ENCODE measurements at regions not wholly inside any gene's neighbourhood (a gene's known extent, or its start where the extent isn't known, plus 50 kb on each side); places are given as distances from the start of the nearest gene placed in this dataset.

DNA sequence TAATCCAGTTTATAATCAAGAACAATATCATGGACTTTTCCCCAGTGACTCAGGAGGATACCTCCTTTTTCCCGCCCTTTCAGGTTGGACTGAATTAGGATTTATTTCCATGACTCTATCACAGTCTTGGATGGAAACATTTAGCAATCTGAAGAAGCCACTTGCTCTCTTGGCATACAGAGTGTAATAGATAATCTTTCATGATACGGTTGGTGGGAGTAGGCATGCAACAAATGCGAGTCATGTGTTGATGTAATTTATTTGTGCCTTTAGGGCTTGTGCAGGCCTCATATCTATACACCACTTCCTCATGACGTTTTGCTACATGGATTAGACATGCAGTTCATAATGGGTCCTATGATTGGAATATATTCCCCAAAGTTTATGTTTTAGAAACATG lies 54.2 kb upstream of the MCTP2 start:
- no peak for DNase-seq
- Histone ChIP-seq H3K27me3 (no peaks in the 10 kb centered on the region), H3K27ac (no peak overlapping the region), H3K36me3 (replicated peaks in 1 of 2; ENCODE audit: insufficient read depth in 1 of 2, low read depth in 2 of 2) (no peaks in the 10 kb centered on the region), H3K9me3 (no peaks in the 10 kb centered on the region), H3K4me1 (no peaks in the 10 kb centered on the region), H3K4me3 (no peak overlapping the region)
- WGBS, 2 donors, result 77 to 78% methylated on average over 4 of the region's 4 CpGs
- intact Hi-C loops (cut with DNase I), result no loop called here
- no peak for ATAC-seq
- TF ChIP-seq, protein P1, sequence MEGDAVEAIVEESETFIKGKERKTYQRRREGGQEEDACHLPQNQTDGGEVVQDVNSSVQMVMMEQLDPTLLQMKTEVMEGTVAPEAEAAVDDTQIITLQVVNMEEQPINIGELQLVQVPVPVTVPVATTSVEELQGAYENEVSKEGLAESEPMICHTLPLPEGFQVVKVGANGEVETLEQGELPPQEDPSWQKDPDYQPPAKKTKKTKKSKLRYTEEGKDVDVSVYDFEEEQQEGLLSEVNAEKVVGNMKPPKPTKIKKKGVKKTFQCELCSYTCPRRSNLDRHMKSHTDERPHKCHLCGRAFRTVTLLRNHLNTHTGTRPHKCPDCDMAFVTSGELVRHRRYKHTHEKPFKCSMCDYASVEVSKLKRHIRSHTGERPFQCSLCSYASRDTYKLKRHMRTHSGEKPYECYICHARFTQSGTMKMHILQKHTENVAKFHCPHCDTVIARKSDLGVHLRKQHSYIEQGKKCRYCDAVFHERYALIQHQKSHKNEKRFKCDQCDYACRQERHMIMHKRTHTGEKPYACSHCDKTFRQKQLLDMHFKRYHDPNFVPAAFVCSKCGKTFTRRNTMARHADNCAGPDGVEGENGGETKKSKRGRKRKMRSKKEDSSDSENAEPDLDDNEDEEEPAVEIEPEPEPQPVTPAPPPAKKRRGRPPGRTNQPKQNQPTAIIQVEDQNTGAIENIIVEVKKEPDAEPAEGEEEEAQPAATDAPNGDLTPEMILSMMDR (IDR thresholded peaks at IDR 0.05), result no peak
- TF ChIP-seq POLR2A (IDR thresholded peaks at IDR 0.05), result no peak

DNA sequence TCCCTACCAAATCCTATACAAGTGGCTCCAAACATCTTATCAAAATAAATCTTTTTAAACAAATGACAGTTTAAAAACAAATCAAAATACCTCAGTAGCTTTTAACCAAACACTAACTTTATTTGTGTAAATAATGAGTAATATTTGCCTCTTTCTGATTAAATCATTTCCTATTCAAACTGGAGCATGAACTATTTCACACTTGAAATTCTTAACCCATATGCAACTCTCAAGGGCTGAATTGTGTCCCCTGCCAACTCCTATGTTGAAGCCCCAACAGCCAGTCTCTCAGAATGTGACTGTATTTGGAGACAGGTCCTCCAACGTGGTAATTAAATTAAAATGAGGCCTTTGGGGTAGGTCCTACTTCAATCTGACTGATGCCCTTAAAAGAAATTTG lies 55.9 kb upstream of the MCTP2 start:
- intact Hi-C loops (cut with DNase I), result no loop called here
- DNase-seq, result no peak
- TF ChIP-seq, protein P1 (IDR thresholded peaks at IDR 0.05), result no peak
- TF ChIP-seq POLR2A (IDR thresholded peaks at IDR 0.05), result no peak
- Histone ChIP-seq H3K4me3 (no peak overlapping the region), H3K9me3 (no peaks in the 10 kb centered on the region), H3K36me3 (replicated peaks in 1 of 2; ENCODE audit: insufficient read depth in 1 of 2, low read depth in 2 of 2) (no peaks in the 10 kb centered on the region), H3K27ac (no peak overlapping the region), H3K4me1 (no peaks in the 10 kb centered on the region), H3K27me3 (no peaks in the 10 kb centered on the region)
- 25 to 44% methylated on average over 1 of the region's 1 CpG for WGBS, 2 donors
- ATAC-seq, result no peak

DNA sequence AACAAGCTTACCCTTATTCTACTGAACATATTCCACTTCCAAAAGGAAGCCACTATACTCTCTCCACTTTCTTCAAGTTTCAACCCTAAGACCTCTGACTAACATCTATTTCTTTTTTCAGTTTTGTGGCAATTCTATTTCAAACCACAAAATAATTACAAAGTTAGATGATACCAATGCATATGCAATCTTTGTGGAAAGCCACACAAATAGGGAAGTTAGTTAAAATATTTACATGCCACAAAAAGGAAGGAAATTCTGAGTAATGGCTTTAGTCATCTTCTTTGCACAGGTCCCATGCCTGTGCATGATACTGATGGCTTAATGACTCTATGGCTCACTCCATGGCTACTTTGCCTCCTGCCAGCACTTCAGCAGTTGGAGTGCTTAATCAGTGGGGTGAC lies 57.0 kb upstream of the MCTP2 start:
- H3K27me3 ChIP-seq, result no peaks in the 10 kb centered on the region
- no peak for ATAC-seq
- H3K36me3 ChIP-seq (replicated peaks in 1 of 2; ENCODE audit: insufficient read depth in 1 of 2, low read depth in 2 of 2), result no peaks in the 10 kb centered on the region
- H3K4me3 ChIP-seq, result no peak overlapping the region
- TF ChIP-seq, protein P1 (IDR thresholded peaks at IDR 0.05), result no peak
- no peak for TF ChIP-seq POLR2A (IDR thresholded peaks at IDR 0.05)
- H3K4me1 ChIP-seq, result no peaks in the 10 kb centered on the region
- no peak overlapping the region for H3K27ac ChIP-seq
- no peaks in the 10 kb centered on the region for H3K9me3 ChIP-seq
- intact Hi-C loops (cut with DNase I), result no loop called here
- DNase-seq, result peak in 1 of 4 donors; percentile 20

DNA sequence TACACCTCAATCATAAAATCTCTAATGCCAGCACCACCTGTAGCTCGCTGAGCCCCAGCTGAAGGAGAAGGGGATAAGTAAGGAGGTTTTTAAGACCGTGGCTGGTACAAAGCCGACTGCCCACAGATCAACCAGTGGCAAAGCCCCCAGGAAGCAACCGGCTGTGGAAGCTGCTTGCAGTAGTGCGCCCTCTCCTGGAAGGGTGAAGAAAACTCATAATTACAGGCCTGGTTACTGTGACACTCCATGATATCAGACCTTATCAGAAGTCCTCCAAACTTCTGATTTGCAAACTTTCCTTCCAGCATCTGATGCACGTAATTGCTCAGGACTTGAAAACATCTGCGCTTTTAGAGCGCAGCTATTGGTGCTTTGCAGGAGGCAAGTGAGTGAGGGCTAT lies 63.1 kb upstream of the MCTP2 start:
- ATAC-seq (no peak), DNase-seq (no peak)
- 73 to 88% methylated on average over 8 of the region's 8 CpGs for WGBS, 2 donors
- H3K36me3 ChIP-seq (replicated peaks in 1 of 2; ENCODE audit: insufficient read depth in 1 of 2, low read depth in 2 of 2), result no peaks in the 10 kb centered on the region
- H3K27ac ChIP-seq, result no peak overlapping the region
- no peak overlapping the region for H3K4me3 ChIP-seq
- TF ChIP-seq POLR2A (IDR thresholded peaks at IDR 0.05), result no peak
- TF ChIP-seq, protein P1 (IDR thresholded peaks at IDR 0.05), result peak in 2 of 7 experiments; percentile 10 to 13
- intact Hi-C loops (cut with DNase I), result loop anchor here (5.0 kb wide), 1 partner anchor 159 kb away; no protein-coding TSS in a partner anchor
- H3K4me1 ChIP-seq, result no peaks in the 10 kb centered on the region
- no peaks in the 10 kb centered on the region for H3K9me3 ChIP-seq
- no peaks in the 10 kb centered on the region for H3K27me3 ChIP-seq

DNA sequence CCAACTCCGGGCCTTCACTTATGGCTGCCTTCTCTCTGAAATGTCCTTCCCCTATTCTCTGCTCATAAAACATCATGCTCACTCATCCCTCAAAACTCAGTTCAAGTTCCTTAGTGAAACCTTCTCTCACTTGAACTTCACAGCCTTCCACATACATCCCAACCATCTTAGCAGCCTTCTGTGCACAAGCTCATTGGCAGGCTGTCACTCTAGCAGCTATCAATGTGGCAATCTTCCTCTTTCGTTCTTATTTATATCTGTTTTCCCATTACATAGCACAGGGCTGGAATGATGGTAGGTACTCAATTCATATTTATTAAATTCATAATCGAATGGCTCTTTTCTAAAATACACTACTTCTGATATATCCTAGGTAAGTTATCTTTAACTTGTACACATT lies 66.4 kb upstream of the MCTP2 start:
- Histone ChIP-seq H3K36me3 (replicated peaks in 1 of 2; ENCODE audit: insufficient read depth in 1 of 2, low read depth in 2 of 2) (no peaks in the 10 kb centered on the region), H3K4me1 (no peaks in the 10 kb centered on the region), H3K9me3 (no peaks in the 10 kb centered on the region), H3K4me3 (no peak overlapping the region), H3K27me3 (no peaks in the 10 kb centered on the region), H3K27ac (no peak overlapping the region)
- no peak for ATAC-seq
- 55 to 57% methylated on average over 3 of the region's 3 CpGs for WGBS, 2 donors
- intact Hi-C loops (cut with DNase I), result loop anchor here (5.0 kb wide), 1 partner anchor 162 kb away; no protein-coding TSS in a partner anchor
- DNase-seq, result no peak
- TF ChIP-seq POLR2A (IDR thresholded peaks at IDR 0.05), result no peak
- TF ChIP-seq, protein P1 (IDR thresholded peaks at IDR 0.05), result no peak
